OCI-LY3 (cell line): ENCODE measurements at regions not wholly inside any gene's neighbourhood (a gene's known extent, or its start where the extent isn't known, plus 50 kb on each side); places are given as distances from the start of the nearest gene placed in this dataset.

Experiments used
- CTCF ChIP-seq: fragments of 200-600, 300-600 bp; sonication (generic); IDR thresholded peaks from 2 replicates; pipeline ENCODE4 v1.5.1; 2014; ENCODE audit warnings: antibody characterized with exemption, low read length, low read depth
- EZH2phosphoT487 ChIP-seq: fragments of 200-600 bp; shearing (Covaris generic); IDR thresholded peaks from 2 replicates; pipeline ENCODE4 v1.6.1; 2018; ENCODE audit warnings: antibody characterized with exemption, mixed run types, low read depth

- TF ChIP-seq CTCF (no peak), EZH2phosphoT487 (no peak)
These were observed 197.0 kb upstream of the MAD2L1 start for GRCh38 chr4:120263618-120264017.
